ENCODE measurements at regions not wholly inside any gene's neighbourhood (a gene's known extent, or its start where the extent isn't known, plus 50 kb on each side); places are given as distances from the start of the nearest gene placed in this dataset.

DNA sequence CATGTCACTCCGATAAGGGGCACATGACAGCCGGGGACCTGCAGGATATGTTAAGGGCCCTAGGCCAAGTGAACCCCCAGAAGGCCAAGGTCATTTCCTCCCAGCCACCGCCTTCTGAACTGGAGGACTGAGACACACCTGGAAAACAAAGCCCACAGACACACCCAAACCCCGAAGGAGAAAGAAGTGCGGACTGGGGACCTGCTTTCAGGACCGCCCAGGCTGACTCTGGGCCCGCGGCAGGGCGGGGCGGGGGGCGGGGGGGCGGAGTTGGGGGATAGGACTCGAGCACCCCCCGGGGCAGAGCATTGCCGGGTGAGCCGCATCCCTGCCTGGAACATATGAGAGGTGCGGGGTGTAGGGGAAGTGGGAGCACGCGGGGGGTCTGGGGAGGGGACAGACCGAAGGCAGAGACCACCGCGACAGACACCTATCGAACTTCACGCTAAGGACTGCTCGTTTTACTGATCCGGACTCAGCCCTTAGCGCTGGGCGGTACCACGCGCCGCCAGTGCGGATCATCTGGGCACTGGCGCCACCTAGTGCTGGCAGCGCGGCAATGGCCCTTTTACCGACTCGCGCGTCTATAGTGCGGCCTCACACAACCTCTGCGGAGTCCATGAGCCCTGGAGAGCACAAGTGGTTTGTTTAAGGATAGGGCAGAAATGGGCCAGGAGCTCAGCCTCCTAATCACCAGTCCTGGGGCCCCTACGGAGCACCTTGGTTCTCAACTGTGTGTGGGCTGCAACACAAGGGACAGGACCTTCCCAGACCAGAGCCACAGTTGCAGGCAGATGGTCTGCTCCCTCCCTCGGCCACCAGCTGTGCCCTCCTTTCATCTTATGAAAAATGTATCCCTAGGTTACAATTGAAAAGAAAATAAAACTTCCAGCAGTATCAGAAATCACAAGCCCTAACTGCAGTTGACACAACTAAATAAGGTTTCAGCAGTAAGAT lies 157.6 kb downstream of the HERPUD2 start:
- no peaks in the 10 kb centered on the region for H3K4me1 ChIP-seq
- H3K4me3 ChIP-seq, result peak overlapping the region; percentile 55
- no peaks in the 10 kb centered on the region for H3K36me3 ChIP-seq
- H3K9ac ChIP-seq, result no peak overlapping the region
- peak overlapping the region; percentile 60 for H3K4me2 ChIP-seq
- H3K27ac ChIP-seq, result no peak overlapping the region
- no peaks in the 10 kb centered on the region for H3K27me3 ChIP-seq
- no peaks in the 10 kb centered on the region for H4K20me1 ChIP-seq
- no peaks in the 10 kb centered on the region for H3K9me3 ChIP-seq
- no peak for TF ChIP-seq Cebpa-rat (IDR thresholded peaks at IDR 0.05)

GRCh38 chr7:35536396-35536826 lies 158.5 kb downstream of the HERPUD2 start:
- Histone ChIP-seq H3K27me3 (no peaks in the 10 kb centered on the region), H3K9me3 (no peaks in the 10 kb centered on the region), H3K27ac (no peak overlapping the region), H3K4me3 (no peak overlapping the region), H3K4me1 (no peaks in the 10 kb centered on the region), H3K36me3 (no peaks in the 10 kb centered on the region), H3K4me2 (no peak overlapping the region), H4K20me1 (no peaks in the 10 kb centered on the region), H3K9ac (no peak overlapping the region)
- no peak for TF ChIP-seq Cebpa-rat (IDR thresholded peaks at IDR 0.05)

DNA sequence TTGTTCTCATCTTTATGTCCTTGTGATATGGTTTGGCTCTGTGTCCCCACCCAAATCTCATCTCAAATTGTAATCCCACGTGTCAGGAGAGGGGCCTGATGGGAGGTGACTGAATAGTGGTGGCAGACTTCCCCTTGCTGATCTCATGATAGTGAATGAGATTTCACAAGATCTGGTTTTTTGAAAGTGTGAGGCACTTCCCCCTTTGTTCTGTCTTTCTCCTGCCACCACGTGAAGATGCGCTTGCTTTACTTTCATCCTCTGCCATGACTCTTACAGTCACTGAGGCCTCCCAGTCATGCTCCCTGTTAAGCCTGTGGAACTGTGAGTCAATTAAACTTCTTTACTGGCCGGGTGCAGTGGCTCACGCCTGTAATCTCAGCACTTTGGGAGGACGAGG lies 161.0 kb downstream of the HERPUD2 start:
- Histone ChIP-seq H3K9me3 (no peaks in the 10 kb centered on the region), H4K20me1 (no peaks in the 10 kb centered on the region), H3K9ac (no peak overlapping the region), H3K4me3 (no peak overlapping the region), H3K27ac (no peak overlapping the region), H3K36me3 (no peaks in the 10 kb centered on the region), H3K4me1 (no peaks in the 10 kb centered on the region), H3K4me2 (no peak overlapping the region), H3K27me3 (no peaks in the 10 kb centered on the region)
- no peak for TF ChIP-seq Cebpa-rat (IDR thresholded peaks at IDR 0.05)

- Histone ChIP-seq H3K4me2 (no peak overlapping the region), H3K36me3 (no peaks in the 10 kb centered on the region), H3K27ac (no peak overlapping the region)
These were observed 164.5 kb downstream of the HERPUD2 start for GRCh38 chr7:35530124-35531109.

DNA sequence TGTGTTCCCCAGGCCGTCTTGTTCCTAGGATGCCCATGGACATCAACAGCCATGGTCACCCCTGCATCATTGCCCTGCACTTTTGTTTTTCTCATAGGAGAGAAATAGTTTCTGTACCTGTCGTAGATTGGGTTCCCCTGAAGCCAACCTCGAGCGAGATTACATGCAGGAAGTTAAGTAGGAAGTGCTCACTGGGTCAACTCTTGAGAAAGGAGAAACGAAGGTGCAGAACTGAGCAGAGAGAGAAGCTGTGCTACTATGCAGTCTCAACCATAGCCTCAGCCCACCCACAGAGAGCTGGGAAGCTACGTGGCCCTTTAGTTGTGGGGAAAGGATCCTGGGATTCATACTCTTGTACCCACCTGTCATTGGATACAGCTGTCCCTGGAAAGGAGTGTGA lies 165.2 kb downstream of the HERPUD2 start:
- Histone ChIP-seq H3K9ac (no peak overlapping the region), H3K27me3 (no peaks in the 10 kb centered on the region), H3K36me3 (no peaks in the 10 kb centered on the region), H4K20me1 (no peaks in the 10 kb centered on the region), H3K4me1 (no peaks in the 10 kb centered on the region), H3K4me3 (no peak overlapping the region), H3K9me3 (no peaks in the 10 kb centered on the region), H3K4me2 (no peak overlapping the region), H3K27ac (no peak overlapping the region)
- no peak for TF ChIP-seq Cebpa-rat (IDR thresholded peaks at IDR 0.05)

More at GRCh38 chr7:35530124-35531109, 164.5 kb downstream of the HERPUD2 start:
- no peaks in the 10 kb centered on the region for H3K4me1 ChIP-seq
- no peaks in the 10 kb centered on the region for H3K27me3 ChIP-seq
- H3K9me3 ChIP-seq, result no peaks in the 10 kb centered on the region
- H3K4me3 ChIP-seq, result no peak overlapping the region
- TF ChIP-seq Cebpa-rat (IDR thresholded peaks at IDR 0.05), result no peak
- H3K9ac ChIP-seq, result no peak overlapping the region
- H4K20me1 ChIP-seq, result no peaks in the 10 kb centered on the region

- Histone ChIP-seq H3K27ac (no peak overlapping the region), H3K4me2 (no peak overlapping the region), H3K27me3 (no peaks in the 10 kb centered on the region), H3K4me1 (no peaks in the 10 kb centered on the region), H3K9ac (no peak overlapping the region), H3K36me3 (no peaks in the 10 kb centered on the region), H3K4me3 (no peak overlapping the region), H3K9me3 (no peaks in the 10 kb centered on the region), H4K20me1 (no peaks in the 10 kb centered on the region)
- no peak for TF ChIP-seq Cebpa-rat (IDR thresholded peaks at IDR 0.05)
These were observed 166.5 kb downstream of the HERPUD2 start for GRCh38 chr7:35528381-35528977.

GRCh38 chr7:35526645-35527044 lies 168.3 kb downstream of the HERPUD2 start:
- no peak for TF ChIP-seq Cebpa-rat (IDR thresholded peaks at IDR 0.05)
- Histone ChIP-seq H3K4me3 (no peak overlapping the region), H3K36me3 (no peaks in the 10 kb centered on the region), H4K20me1 (no peaks in the 10 kb centered on the region), H3K9me3 (no peaks in the 10 kb centered on the region), H3K4me2 (no peak overlapping the region), H3K9ac (no peak overlapping the region), H3K27me3 (no peaks in the 10 kb centered on the region), H3K4me1 (no peaks in the 10 kb centered on the region), H3K27ac (no peak overlapping the region)

- Histone ChIP-seq H3K4me3 (no peak overlapping the region), H3K9me3 (no peaks in the 10 kb centered on the region), H3K27me3 (no peaks in the 10 kb centered on the region), H3K4me1 (no peaks in the 10 kb centered on the region), H4K20me1 (no peaks in the 10 kb centered on the region), H3K4me2 (no peak overlapping the region), H3K36me3 (no peaks in the 10 kb centered on the region), H3K9ac (no peak overlapping the region), H3K27ac (no peak overlapping the region)
- TF ChIP-seq Cebpa-rat (IDR thresholded peaks at IDR 0.05), result no peak
These were observed 170.7 kb downstream of the HERPUD2 start for GRCh38 chr7:35524112-35524804.

GRCh38 chr7:35523292-35523691 lies 171.6 kb downstream of the HERPUD2 start:
- no peaks in the 10 kb centered on the region for H3K36me3 ChIP-seq
- no peaks in the 10 kb centered on the region for H3K9me3 ChIP-seq
- no peak overlapping the region for H3K4me3 ChIP-seq
- H3K9ac ChIP-seq, result no peak overlapping the region
- H3K4me2 ChIP-seq, result no peak overlapping the region
- H4K20me1 ChIP-seq, result no peaks in the 10 kb centered on the region
- H3K27ac ChIP-seq, result no peak overlapping the region
- H3K27me3 ChIP-seq, result no peaks in the 10 kb centered on the region
- no peak for TF ChIP-seq Cebpa-rat (IDR thresholded peaks at IDR 0.05)
- H3K4me1 ChIP-seq, result no peaks in the 10 kb centered on the region

Data from BLaER1 (cell line).